SIG-M5 treated with dmso at 0.1 percent for 504 hours (cell line): ENCODE measurements at regions not wholly inside any gene's neighbourhood (a gene's known extent, or its start where the extent isn't known, plus 50 kb on each side); places are given as distances from the start of the nearest gene placed in this dataset.
"Not testable (repeated sequence)": the region's sequence is repeated elsewhere in the genome, so short reads cannot be mapped to it uniquely, and the experiment has no call there.

Source experiments
- DNase-seq: peaks from one replicate; lab custom pipeline; 2025; ENCODE audit not compliant: unreplicated experiment; lab: John Stamatoyannopoulos, UW

DNA sequence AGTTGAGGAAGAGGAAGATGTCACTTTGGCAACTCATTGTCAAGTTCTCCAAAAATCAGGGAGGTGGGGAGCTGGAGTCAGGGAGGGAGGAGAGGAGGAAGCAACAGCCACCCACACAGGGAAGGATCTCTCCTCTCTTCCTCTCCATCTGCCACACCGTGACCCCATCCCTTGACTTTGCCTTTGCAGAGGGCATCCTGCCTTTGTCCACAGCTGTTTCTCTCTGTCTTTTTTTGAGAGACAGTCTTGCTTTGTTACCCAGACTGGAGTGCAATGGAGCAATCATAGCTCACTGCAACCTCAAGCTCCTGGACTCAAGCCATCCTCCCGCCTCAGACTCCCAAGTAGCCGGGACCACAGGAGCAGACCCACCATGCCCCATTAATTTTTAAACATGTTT, 276.0 kb downstream of the SHOX start:
- DNase-seq: no peak

DNA sequence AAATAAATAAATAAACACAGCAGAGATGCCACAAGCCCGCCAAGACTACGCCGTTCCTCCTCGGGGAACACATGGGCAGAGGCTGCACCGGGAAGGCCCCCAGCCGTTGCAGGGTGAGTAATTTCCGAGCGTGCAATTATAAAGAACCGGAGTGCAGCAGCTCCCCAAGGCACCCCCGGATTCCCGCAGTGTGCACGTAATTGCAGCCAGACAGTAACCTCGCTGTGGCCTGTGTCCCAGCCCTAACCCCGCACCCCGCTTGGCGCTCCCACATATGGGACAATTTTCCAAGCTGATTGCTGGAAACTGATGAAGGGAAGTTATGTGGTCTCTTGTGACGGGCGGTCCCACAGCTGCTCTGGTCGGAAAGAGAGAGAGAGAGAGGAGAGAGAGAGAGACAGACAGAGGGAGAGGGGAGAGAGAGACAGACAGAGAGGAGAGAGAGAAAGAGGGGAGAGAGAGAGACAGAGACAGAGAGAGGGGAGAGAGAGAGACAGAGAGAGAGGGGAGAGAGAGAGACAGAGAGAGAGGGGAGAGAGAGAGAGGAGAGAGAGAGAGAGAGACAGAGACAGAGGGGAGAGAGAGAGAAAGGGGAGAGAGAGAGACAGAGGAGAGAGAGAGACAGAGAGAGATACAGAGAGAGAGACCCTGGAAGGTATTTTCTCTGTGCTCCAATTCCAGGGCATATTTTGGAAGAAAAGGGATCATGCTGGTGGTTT, 275.4 kb downstream of the SHOX start:
- DNase-seq: no peak

DNA sequence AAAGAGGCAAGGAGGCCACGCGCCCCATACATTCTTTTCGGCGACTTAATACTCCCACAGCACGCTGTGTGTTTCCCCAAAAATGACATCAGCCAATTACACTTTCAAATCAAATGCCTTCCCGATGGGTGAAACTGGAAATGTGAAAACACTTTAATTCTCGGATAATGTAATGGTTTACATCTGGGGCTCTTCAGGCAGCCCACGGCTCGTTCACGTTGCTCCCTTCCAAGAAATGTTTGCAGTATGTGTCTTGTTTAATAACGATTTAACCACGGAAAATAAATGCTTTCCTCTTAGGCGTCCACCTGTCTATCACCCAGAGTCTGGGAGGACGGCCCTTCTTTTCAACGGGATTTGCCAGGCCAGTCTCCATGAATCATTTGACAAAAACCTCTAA, 272.5 kb downstream of the SHOX start:
- DNase-seq: no peak

DNA sequence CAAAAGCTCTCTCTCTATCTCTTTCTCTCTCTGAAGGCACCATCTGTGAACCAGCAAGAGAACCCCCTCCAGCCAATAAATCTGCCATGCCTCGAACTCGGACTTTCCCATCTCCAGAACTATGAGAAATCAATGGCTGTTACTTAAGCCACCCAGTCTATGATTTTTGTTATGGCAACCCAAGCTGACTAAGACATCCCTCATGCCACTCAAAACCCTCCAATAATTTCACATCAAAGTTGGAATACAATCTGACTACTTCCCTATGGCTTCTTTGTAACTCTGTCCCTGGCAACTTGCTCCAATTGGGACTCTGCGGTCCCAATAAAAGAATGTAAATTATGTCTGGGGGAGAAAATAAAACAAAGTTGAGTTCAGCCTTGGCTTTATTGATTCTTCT, 265.7 kb downstream of the SHOX start:
- no peak for DNase-seq

DNA sequence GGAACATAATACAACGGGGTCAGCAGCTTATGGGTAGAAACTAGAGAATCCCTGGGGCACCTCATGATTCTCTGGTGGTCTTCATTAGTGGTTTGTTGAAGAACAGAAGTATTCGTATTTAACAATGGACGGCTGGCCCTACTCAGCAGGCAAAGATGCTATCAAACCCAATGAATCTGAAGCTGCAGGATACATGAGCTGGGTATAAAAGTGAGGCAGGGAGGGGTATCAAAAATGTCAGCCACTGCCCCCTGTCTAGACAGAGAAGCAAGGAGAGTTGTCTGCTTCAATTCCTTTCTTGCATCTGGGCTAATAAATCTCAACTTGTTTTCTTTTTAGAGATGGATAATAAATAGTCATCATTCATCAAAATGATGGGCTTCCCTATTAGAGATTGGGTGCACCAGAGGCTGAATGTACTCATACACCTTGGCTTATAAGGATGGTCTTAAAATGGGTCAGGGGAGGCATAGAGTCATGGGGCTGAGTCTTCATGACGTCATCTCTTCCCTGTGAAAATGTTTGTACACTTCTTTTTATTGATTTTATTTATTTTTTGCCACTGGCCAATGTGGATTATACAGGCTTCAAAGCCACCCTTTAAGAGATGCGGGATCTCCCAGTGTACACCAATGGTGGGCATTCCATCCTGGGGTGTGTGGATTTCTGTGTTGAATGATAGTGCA, 259.5 kb downstream of the SHOX start:
- DNase-seq: no peak

DNA sequence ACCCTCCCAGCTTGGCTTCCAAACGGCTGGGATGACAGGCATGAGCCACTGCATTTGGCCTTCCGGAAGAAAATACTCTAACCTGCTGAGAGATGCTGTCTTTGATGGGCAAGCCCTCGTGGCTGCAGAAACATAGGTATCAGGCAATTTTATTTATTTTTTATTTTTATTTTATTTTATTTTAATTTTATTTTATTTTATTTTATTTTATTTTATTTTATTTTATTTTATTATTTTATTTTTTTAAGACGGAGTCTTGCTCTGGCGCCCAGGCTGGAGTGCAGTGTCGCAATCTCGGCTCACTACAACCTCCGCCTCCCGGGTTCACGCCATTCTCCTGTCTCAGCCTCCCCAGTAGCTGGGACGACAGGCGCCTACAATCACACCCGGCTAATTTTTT, 257.1 kb downstream of the SHOX start:
- DNase-seq: not testable (repeated sequence)

DNA sequence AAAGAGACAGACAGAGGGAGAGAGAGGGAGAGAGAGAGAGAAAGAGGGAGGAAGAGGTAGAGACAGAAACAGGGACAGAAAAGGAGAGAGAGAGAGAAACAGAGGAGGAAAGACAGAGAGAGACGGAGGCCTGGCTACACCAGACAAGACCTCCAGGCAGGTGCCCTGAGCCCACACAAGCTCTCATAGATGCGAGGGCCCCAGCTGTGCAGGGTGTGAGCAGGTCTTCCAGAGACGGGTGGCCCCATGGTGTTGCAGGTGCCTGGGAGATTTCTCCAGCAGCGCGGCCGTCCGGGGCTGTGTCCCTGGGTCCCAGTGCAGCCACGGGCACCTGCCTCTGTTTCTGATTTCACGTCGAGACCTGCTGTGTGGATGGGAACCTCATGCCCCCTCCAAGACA, 253.0 kb downstream of the SHOX start:
- no peak for DNase-seq

DNA sequence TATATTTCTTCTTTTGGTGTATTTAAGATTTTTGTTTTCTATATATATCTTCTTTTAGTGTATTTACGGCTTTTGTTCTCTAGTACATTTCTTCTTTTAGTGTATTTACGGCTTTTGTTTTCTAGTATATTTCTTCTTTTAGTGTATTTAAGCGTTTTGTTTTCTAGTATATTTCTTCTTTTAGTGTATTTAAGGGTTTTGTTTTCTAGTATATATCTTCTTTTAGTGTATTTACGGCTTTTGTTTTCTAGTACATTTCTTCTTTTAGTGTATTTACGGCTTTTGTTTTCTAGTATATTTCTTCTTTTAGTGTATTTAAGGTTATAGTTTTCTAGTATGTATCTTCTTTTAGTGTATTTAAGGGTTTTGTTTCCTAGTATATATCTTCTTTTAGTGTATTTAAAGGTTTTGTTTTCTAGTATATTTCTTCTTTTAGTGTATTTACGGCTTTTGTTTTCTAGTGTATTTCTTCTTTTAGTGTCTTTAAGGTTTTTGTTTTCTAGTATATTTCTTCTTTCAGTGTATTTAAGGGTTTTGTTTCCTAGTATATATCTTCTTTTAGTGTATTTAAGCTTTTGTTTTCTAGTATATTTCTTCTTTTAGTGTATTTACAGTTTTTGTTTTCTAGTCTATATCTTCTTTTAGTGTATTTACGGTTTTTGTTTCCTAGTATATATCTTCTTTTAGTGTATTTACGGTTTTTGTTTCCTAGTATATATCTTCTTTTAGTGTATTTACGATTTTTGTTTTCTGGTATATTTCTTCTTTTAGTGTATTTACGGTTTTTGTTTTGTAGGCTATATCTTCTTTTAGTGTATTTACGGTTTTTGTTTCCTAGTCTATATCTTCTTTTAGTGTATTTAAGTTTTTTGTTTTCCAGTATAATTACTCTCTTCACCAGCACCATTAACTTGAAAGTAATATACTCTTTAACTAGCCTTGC, 249.4 kb downstream of the SHOX start:
- not testable (repeated sequence) for DNase-seq

DNA sequence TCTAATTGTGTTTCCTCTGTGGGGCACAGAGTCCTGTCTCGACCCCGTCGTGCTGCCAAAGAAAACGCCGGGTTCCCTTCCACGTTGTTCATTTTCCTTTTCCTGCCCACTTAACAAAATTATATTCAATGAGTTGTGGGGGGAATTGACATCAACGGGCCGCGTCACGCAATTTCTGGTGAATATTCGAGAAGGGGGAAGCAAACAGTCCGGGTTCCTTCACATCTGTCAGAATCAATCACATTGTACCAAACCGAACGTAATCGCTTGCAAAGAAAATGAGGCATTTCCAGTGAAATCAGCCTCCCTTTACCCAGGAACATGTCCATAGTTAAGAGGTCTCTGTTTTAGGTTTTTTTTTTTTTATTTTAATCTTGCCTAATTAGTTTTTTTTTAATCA, 243.5 kb downstream of the SHOX start:
- no peak for DNase-seq

DNA sequence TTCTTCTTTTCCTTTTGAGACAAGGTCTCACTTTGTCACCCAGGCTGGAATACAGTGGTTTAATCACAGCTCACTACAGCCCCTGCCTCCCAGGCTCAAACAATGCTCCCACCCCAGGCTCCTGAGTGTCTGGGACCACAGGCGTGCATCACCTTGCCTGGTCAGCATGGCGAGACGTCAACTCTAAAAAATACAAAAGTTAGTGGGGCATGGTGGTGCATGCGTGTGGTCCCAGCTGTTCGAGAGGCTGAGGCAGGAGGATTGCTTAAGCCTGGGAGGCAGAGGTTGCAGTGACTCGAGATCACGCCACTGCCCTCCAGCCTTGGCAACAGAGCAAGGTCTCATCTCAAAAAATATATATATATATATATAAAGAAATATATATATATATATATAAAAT, 242.4 kb downstream of the SHOX start:
- DNase-seq: no peak

DNA sequence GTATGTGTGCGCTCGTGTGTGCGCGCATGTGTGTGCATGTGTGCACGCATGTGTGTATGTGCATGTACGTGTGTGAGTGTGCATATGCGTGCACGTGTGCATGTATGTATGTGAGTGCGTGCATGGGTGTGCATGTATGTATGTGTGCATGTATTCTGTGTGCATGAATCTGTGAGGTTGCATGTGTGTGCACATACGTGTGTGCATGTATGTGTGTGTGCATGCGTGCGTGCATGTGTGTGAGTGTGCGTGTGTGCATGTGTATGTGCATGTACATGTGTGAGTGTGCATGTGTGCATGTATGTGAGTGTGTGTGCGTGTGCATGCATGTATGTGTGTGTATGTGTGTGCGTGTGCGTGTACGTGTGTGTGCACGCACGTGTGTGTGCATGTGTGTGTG, 241.5 kb downstream of the SHOX start:
- DNase-seq: no peak

DNA sequence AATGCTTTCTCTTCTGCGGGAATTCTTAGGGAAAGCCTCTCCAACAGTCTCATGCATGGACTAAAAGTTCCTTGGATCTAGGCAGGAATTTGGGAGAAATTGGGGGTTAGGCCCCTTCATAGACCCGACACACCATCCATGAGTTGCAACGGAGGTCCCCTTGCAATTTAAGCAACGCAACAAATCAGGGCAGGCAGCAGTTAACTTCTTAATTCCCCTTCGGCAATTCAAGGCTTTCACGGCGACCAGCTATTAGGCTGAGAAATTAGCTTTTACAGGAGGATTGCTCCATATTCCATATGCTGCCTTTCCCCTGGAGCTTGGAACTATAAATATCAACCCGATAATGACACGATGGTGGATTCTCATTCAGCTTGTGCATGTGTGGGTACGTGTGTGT, 241.0 kb downstream of the SHOX start:
- DNase-seq: no peak

DNA sequence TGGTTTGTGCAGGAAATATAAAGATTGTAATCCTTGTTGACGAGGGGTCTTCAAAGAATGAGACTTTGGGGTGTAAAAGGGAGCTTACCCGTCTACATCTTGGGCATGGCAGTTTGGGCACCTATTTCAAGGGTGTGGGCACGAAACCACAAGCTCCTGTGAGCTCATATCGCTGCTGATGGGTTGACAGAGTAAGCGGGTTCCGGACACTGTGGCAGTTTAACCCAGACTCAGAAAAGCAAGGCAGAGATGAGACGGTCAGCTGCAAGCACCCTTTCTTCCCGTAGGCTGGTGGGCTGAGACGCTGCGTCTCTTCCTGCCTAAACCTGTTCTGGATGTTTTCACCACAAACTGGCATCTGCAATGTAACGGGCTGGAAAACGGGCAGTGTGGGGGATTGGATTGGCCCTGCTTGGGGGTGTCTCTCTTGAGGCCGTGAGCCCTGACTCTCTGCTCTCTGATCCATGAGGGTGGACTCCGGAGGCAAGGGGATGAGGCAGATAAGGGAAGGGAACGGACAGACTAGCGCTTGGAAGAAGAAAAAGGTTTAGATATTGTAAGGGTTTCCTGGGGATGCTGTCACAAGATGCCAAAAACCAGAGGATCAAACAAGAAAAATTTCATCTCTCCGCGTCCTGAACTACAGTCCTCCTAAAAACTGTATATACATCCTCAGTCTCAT, 237.5 kb downstream of the SHOX start:
- no peak for DNase-seq

DNA sequence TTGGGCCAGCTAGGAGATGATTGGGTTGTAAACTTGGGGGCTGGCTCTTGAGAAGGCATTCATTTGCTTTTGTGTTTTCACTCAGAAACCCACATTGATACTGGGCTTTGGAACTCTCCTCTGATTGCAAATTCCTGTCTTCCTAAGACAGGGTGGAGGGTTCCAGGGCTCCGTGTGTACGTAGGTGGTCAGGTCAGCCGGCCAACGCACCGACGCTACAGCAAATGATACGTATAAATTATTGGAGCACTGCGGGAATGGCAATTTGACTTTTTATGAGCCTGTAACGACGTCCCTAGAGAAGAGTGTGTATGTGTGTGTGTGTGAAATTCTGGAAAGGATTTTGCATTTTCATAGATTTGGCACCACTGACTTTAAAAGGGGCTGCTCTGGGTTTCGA, 236.9 kb downstream of the SHOX start:
- no peak for DNase-seq

DNA sequence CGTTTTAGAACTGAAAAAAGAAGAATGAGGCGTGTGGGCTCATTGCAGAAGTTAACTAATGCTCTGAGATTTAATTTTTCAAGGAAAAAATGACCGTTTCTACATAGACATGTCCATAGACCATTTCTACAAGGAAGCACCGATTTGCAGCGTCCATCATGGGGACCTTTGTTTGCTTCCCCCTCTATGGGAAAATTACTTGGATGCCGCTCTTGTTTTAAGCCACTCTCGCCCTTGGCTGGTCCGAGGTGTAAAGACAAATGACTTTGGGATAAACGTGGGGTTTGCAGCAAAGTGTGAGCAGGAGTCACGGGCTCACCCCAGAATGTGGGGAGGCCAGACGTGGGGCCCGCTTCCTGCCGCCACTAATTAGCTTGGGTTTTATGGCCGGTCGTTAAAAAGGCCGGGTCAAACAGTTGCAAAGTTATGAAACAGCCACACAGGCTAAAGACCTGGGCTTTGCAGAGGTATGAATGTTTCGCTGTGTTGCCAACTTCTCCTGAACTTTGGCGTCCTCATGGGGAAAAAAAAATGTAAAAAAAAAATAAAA, 235.9 kb downstream of the SHOX start:
- no peak for DNase-seq

DNA sequence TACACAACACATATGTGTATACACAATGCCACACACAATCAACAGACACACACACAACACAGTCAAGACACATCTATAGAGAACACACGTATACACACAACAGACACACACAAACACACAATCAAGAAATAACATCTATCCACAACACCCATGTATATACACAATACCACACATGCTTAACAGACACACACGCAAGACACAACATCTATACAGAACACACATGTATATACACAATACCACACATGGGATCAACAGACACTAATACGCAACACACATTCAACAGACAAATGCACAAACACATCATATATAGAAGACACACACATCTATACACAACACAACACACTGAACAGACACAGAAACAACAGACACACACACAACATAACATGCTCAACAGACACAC, 234.8 kb downstream of the SHOX start:
- DNase-seq: no peak

DNA sequence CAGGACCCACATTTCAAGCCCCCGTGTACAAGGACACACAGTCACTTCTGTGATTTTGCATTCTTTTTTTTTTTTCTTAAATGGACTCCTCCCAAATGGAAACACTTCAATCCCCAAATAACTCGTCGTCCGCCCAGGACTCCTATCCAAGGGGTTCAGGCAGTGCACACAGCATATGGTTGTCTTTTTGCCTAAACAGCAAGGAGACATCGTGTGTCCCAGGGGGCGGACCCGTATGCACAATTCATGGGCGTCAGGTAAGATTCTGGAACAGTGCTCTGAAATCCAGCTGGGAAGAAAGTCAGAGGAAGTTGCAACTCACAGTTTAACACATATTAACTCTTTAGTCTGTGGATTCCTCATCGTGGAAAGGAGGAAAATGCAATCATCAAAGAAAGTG, 231.3 kb downstream of the SHOX start:
- DNase-seq: no peak

DNA sequence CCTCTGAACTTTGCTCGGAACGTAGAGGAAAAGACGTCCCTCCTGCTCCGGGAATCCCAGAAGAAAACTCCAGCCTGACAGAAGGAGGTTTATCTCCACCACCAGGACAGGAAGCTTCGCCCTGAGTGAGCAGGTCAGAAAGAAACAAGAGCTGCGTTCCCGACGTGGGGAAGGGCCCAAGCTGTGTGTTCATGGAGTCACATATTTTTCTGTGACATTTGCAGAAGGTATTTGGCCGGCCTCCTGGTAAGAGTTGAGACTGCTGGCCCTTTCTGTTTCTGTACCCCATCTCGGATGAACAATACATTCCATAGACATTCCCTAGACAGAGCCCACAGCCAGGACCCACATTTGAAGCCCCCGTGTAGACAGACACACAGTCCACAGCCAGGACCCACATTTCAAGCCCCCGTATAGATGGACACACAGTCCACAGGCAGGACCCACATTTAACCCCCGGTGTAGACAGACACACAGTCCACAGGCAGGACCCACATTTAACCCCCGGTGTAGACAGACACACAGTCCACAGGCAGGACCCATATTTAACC, 230.8 kb downstream of the SHOX start:
- no peak for DNase-seq

DNA sequence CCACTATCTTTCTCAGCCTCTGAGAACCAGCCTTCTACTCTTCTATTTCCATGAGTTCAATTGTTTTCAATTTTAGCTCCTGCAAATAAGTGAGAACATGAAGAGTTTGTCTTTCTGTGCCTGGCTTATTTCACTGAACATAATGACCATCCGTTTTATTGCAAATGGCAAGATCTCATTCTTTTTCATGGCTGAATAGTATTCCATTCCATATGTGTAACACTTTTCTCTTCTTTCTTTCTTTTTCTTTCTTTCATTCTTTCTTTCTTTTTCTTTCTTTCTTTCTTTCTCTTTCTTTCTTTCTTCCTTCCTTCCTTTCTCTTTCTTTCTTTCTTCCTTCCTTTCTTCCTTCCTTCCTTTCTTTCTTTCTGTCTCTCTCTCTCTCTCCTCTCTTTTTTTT, 228.7 kb downstream of the SHOX start:
- DNase-seq: no peak

DNA sequence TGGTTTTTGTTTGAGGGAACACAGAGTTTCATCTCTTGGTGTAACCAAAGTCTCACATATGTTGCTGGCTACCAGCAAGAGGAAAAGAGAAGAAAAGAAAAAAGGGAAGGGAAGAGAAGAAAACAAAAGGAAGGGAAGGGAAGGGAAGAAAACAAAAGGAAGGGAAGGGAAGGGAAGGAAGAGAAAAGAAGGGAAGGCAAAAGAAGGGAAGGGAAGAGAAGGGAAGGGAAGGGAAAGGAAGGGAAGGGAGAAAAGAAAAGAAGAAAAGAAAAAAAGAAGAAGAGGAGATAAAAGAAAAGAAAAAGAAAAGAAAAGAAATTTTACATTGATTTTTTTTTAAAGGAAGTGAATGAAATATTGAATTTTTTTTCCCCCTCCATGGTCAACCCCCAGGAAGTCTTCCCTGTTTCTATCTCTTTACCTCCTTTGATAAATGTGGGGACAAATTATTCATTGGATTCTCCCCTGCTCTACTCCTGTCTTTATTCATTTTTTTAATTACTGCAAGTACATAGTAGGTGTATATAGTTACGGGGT, 228.0 kb downstream of the SHOX start:
- DNase-seq: no peak
